Transverse colon (tissue), 3 donors: ENCODE measurements at regions not wholly inside any gene's neighbourhood (a gene's known extent, or its start where the extent isn't known, plus 50 kb on each side); places are given as distances from the start of the nearest gene placed in this dataset.

Experiments
- POLR2A ChIP-seq: fragments of 450-650 bp; IDR thresholded peaks from one replicate; pipeline ENCODE4 v1.6.1; 2016; ENCODE audit warnings: antibody characterized with exemption, mild to moderate bottlenecking, moderate library complexity
- TF ChIP-seq, protein P1 (sequence below), 5 experiments: fragments of 200-600 bp in 3 of 5; fragments of 450-650 bp in 2 of 5; sonication (generic) in 3 of 5; IDR thresholded peaks; 1 replicate in 2 of 5; 2 replicates in 3 of 5; pipeline ENCODE4 v1.5.1; 2016 to 2017; ENCODE audit warnings: antibody characterized with exemption in 5 of 5, inconsistent platforms in 3 of 5, mild to moderate bottlenecking in 2 of 5, moderate library complexity in 1 of 5

DNA sequence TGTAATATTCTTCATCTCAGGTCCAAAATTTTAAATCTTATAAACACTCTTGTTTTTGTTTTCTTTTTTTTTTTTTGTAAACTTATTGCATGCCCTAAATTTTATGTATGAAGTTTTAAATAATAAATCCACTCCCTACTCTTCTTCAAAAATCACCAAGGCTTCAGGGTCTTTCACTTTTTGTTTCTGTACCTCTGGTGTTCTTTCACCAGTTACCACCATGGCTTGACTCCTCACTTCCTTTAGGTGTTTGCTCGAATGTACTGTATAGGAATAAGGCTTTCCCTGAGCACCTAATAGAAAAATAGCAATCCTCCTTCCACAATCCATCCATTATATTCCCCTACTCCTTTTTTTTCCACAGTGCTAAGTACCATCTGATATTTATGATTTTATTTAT, 962.8 kb upstream of the POT1 start:
- TF ChIP-seq, protein P1, sequence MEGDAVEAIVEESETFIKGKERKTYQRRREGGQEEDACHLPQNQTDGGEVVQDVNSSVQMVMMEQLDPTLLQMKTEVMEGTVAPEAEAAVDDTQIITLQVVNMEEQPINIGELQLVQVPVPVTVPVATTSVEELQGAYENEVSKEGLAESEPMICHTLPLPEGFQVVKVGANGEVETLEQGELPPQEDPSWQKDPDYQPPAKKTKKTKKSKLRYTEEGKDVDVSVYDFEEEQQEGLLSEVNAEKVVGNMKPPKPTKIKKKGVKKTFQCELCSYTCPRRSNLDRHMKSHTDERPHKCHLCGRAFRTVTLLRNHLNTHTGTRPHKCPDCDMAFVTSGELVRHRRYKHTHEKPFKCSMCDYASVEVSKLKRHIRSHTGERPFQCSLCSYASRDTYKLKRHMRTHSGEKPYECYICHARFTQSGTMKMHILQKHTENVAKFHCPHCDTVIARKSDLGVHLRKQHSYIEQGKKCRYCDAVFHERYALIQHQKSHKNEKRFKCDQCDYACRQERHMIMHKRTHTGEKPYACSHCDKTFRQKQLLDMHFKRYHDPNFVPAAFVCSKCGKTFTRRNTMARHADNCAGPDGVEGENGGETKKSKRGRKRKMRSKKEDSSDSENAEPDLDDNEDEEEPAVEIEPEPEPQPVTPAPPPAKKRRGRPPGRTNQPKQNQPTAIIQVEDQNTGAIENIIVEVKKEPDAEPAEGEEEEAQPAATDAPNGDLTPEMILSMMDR (IDR thresholded peaks at IDR 0.05): no peak
- TF ChIP-seq POLR2A: no peak
